ENCODE measurements at regions not wholly inside any gene's neighbourhood (a gene's known extent, or its start where the extent isn't known, plus 50 kb on each side); places are given as distances from the start of the nearest gene placed in this dataset.

- Histone ChIP-seq H3K27me3 (ENCODE audit: control insufficient read depth, insufficient read depth, low read length) (peaks cover under 1% of the 10 kb centered on the region), H3K36me3 (ENCODE audit: control insufficient read depth, insufficient read depth, low read length) (no peaks in the 10 kb centered on the region), H3K4me3 (ENCODE audit: low read depth, low read length) (no peak overlapping the region)
- no peak for DNase-seq (ENCODE audit: low read depth)
- TF ChIP-seq, protein P1, sequence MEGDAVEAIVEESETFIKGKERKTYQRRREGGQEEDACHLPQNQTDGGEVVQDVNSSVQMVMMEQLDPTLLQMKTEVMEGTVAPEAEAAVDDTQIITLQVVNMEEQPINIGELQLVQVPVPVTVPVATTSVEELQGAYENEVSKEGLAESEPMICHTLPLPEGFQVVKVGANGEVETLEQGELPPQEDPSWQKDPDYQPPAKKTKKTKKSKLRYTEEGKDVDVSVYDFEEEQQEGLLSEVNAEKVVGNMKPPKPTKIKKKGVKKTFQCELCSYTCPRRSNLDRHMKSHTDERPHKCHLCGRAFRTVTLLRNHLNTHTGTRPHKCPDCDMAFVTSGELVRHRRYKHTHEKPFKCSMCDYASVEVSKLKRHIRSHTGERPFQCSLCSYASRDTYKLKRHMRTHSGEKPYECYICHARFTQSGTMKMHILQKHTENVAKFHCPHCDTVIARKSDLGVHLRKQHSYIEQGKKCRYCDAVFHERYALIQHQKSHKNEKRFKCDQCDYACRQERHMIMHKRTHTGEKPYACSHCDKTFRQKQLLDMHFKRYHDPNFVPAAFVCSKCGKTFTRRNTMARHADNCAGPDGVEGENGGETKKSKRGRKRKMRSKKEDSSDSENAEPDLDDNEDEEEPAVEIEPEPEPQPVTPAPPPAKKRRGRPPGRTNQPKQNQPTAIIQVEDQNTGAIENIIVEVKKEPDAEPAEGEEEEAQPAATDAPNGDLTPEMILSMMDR (IDR thresholded peaks at IDR 0.05; ENCODE audit: insufficient read depth, low read length, poor library complexity, severe bottlenecking), result no peak
These were observed 57.3 kb downstream of the EVX1 start for GRCh38 chr7:27299861-27300260.

- H3K36me3 ChIP-seq (ENCODE audit: control insufficient read depth, insufficient read depth, low read length), result no peaks in the 10 kb centered on the region
- TF ChIP-seq, protein P1 (IDR thresholded peaks at IDR 0.05; ENCODE audit: insufficient read depth, low read length, poor library complexity, severe bottlenecking), result no peak
- DNase-seq (ENCODE audit: low read depth), result no peak
- H3K4me3 ChIP-seq (ENCODE audit: low read depth, low read length), result no peak overlapping the region
- H3K27me3 ChIP-seq (ENCODE audit: control insufficient read depth, insufficient read depth, low read length), result no peaks in the 10 kb centered on the region
These were observed 57.8 kb downstream of the EVX1 start for GRCh38 chr7:27300421-27300820.

- DNase-seq (ENCODE audit: low read depth), result no peak
- TF ChIP-seq, protein P1 (IDR thresholded peaks at IDR 0.05; ENCODE audit: insufficient read depth, low read length, poor library complexity, severe bottlenecking), result no peak
- Histone ChIP-seq H3K27me3 (ENCODE audit: control insufficient read depth, insufficient read depth, low read length) (peaks cover 7% of the 10 kb centered on the region), H3K36me3 (ENCODE audit: control insufficient read depth, insufficient read depth, low read length) (no peaks in the 10 kb centered on the region), H3K4me3 (ENCODE audit: low read depth, low read length) (no peak overlapping the region)
These were observed 60.0 kb downstream of the EVX1 start for GRCh38 chr7:27302590-27302989.

DNA sequence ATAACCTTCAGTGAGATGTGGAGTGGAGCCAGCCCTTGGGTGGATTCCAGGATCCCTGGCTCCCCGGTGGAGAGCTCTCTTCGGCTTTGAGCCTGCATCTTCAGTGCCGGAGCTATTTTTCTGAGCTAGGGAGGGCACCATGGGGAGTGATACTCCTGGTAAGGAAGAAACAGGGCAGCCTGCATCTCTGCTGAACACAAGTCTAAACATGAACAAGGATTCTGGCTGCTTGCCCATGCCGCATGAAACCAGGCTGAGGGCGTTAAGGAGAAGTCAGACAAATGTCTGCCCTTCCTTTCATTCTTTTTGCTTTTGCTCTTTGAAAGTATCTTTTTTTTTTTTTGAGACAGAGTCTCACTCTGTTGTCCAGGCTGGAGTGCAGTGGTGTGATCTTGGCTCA, 60.4 kb downstream of the EVX1 start:
- TF ChIP-seq, protein P1 (IDR thresholded peaks at IDR 0.05; ENCODE audit: insufficient read depth, low read length, poor library complexity, severe bottlenecking), result no peak
- Histone ChIP-seq H3K27me3 (ENCODE audit: control insufficient read depth, insufficient read depth, low read length) (peaks cover 7% of the 10 kb centered on the region), H3K4me3 (ENCODE audit: low read depth, low read length) (no peak overlapping the region), H3K36me3 (ENCODE audit: control insufficient read depth, insufficient read depth, low read length) (no peaks in the 10 kb centered on the region)
- DNase-seq (ENCODE audit: low read depth), result no peak

GRCh38 chr7:27305854-27306253, 63.3 kb downstream of the EVX1 start:
- no peak overlapping the region for H3K4me3 ChIP-seq (ENCODE audit: low read depth, low read length)
- TF ChIP-seq, protein P1 (IDR thresholded peaks at IDR 0.05; ENCODE audit: insufficient read depth, low read length, poor library complexity, severe bottlenecking), result no peak
- no peak for DNase-seq (ENCODE audit: low read depth)
- H3K27me3 ChIP-seq (ENCODE audit: control insufficient read depth, insufficient read depth, low read length), result peaks cover 7% of the 10 kb centered on the region
- no peaks in the 10 kb centered on the region for H3K36me3 ChIP-seq (ENCODE audit: control insufficient read depth, insufficient read depth, low read length)

DNA sequence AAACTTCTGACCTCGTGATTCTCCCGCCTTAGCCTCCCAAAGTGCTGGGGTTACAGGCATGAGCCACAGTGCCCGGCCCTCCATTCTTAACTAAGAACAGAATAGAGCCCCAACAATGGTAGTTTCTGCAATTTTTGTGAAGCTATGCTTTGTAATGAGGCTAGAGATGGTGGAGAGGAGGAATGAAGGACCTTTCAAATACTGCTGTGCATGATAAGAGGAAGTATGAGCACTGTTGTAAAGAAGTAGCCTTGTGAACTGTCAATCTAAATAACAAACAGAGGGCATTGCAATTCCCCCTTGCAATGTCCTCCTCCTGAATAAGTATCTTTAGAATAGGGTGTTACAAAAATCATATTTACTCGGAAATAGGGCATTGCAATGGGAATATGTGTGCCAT, 70.2 kb downstream of the EVX1 start:
- Histone ChIP-seq H3K27me3 (ENCODE audit: control insufficient read depth, insufficient read depth, low read length) (peaks cover 3% of the 10 kb centered on the region), H3K4me3 (ENCODE audit: low read depth, low read length) (no peak overlapping the region), H3K36me3 (ENCODE audit: control insufficient read depth, insufficient read depth, low read length) (no peaks in the 10 kb centered on the region)
- TF ChIP-seq, protein P1 (IDR thresholded peaks at IDR 0.05; ENCODE audit: insufficient read depth, low read length, poor library complexity, severe bottlenecking), result no peak
- no peak for DNase-seq (ENCODE audit: low read depth)
